ENCODE measurements at regions not wholly inside any gene's neighbourhood (a gene's known extent, or its start where the extent isn't known, plus 50 kb on each side); places are given as distances from the start of the nearest gene placed in this dataset.

DNA sequence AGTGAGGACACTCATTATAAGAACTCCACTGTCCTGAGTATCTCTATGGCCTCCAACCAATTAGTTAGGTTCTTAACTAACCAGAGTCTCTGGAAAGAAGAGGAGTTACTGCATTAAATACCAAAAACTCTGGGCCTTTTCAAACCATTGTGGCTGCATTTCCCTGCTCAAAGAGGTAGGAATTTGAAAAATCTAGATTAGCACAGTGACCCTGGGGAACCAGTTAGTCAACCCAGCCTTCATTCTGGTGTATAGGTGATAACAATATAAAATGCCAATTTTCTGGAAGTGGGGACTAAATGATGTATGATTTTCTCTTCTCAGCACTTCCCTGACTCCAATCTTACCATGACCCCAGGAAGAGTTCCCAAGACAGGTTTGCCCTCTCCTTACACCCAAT is 287.8 kb upstream of the SETBP1 start:
- Mint-ChIP-seq H3K9me3 (no peaks in the 10 kb centered on the region), H3K27ac (no peak overlapping the region), H3K4me1 (ENCODE audit: low read depth) (no peaks in the 10 kb centered on the region), H3K4me3 (ENCODE audit: low read depth) (no peak overlapping the region), H3K27me3 (ENCODE audit: low read depth) (no peaks in the 10 kb centered on the region), H3K36me3 (ENCODE audit: low read depth) (no peaks in the 10 kb centered on the region)
- no peak for DNase-seq (ENCODE audit: low spot score)
- intact Hi-C loops (cut with micrococcal nuclease): no loop called here

DNA sequence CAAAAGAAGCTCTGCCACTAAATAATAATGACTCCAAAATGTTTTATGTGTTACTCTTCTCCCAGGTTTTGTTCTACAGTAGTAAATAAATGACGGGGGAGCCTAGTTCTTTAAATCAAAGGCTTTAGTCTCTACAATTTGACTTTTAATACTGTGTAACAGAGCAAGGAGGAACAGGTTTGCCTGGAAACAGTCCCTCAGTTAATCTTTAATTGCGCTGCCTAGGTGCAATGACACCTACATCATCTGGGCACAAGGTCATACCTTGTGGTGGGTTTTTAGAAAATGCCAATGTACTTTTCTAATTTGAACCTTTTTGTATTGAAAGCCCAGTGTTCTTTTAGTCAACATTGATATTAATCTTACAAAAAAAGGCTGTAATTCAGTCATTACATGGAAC is 287.3 kb upstream of the SETBP1 start:
- Mint-ChIP-seq H3K36me3 (ENCODE audit: low read depth) (no peaks in the 10 kb centered on the region), H3K27me3 (ENCODE audit: low read depth) (no peaks in the 10 kb centered on the region), H3K27ac (no peak overlapping the region), H3K4me3 (ENCODE audit: low read depth) (no peak overlapping the region), H3K9me3 (no peaks in the 10 kb centered on the region), H3K4me1 (ENCODE audit: low read depth) (no peaks in the 10 kb centered on the region)
- intact Hi-C loops (cut with micrococcal nuclease): no loop called here
- DNase-seq (ENCODE audit: low spot score): no peak

DNA sequence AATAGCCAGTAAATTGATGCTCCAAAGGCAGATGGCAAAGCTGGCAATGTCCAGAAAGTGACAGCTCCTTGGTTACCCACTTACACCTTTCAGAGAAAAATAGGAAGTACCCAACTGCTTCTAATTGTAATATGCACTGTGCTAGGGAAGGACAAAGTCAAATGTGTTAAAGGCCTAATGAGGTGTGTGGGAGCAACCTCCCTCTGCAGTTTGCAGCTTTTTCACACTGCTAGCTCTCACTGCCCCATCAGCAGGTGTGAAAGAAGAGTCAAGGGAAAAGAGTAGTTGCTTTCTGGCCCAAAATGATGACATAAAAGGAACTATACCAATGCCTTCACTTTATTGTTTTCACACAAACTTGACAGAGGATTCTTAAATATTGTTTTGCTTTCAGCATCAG is 284.1 kb upstream of the SETBP1 start:
- no peaks in the 10 kb centered on the region for H3K4me1 Mint-ChIP-seq (ENCODE audit: low read depth)
- no peaks in the 10 kb centered on the region for H3K9me3 Mint-ChIP-seq
- intact Hi-C loops (cut with micrococcal nuclease): no loop called here
- no peaks in the 10 kb centered on the region for H3K36me3 Mint-ChIP-seq (ENCODE audit: low read depth)
- no peaks in the 10 kb centered on the region for H3K27me3 Mint-ChIP-seq (ENCODE audit: low read depth)
- DNase-seq (ENCODE audit: low spot score): no peak
- no peak overlapping the region for H3K4me3 Mint-ChIP-seq (ENCODE audit: low read depth)
- H3K27ac Mint-ChIP-seq: no peak overlapping the region

DNA sequence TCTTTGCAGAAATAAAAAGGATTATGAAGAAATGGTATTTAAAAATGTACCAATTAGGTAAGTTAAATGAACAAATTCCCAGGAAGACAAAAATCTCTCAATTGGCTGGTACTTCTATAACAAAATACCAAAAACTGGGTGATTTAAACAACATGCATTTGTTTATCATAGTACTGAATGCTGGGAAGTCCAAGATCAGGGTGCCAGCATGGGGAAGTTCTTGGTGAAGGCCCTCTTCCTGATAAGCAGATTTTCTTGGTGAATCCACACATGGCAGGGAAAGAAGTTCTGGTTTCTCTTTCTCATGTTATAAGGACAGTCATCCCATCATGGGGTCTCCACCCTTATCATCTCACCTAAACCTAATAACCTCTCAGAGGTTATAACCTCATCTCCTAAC is 271.6 kb upstream of the SETBP1 start:
- no peak overlapping the region for H3K4me3 Mint-ChIP-seq (ENCODE audit: low read depth)
- H3K36me3 Mint-ChIP-seq (ENCODE audit: low read depth): no peaks in the 10 kb centered on the region
- no peaks in the 10 kb centered on the region for H3K27me3 Mint-ChIP-seq (ENCODE audit: low read depth)
- no peak for DNase-seq (ENCODE audit: low spot score)
- no peaks in the 10 kb centered on the region for H3K9me3 Mint-ChIP-seq
- H3K27ac Mint-ChIP-seq: no peak overlapping the region
- H3K4me1 Mint-ChIP-seq (ENCODE audit: low read depth): no peaks in the 10 kb centered on the region
- intact Hi-C loops (cut with micrococcal nuclease): no loop called here

DNA sequence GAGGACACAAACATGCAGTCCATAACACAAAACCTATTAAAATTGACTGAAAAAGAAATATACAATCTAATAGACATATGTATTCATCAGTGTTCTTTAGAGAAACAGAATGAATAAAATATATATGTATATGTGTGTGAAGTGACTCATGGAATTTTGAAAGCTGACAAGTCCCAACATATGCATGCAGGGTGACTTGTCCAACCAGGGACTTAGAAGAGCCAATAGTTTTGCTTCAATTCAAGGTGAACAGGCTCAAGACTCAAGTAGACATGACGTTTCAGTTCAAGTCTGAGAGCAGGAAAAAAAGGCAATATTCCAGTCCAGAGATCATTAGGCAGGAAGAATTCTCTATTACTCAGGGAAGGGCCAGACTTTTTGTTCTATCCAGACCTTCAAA is 271.2 kb upstream of the SETBP1 start:
- H3K4me3 Mint-ChIP-seq (ENCODE audit: low read depth): no peak overlapping the region
- intact Hi-C loops (cut with micrococcal nuclease): no loop called here
- no peak overlapping the region for H3K27ac Mint-ChIP-seq
- H3K27me3 Mint-ChIP-seq (ENCODE audit: low read depth): no peaks in the 10 kb centered on the region
- no peaks in the 10 kb centered on the region for H3K9me3 Mint-ChIP-seq
- no peaks in the 10 kb centered on the region for H3K4me1 Mint-ChIP-seq (ENCODE audit: low read depth)
- no peaks in the 10 kb centered on the region for H3K36me3 Mint-ChIP-seq (ENCODE audit: low read depth)
- no peak for DNase-seq (ENCODE audit: low spot score)

DNA sequence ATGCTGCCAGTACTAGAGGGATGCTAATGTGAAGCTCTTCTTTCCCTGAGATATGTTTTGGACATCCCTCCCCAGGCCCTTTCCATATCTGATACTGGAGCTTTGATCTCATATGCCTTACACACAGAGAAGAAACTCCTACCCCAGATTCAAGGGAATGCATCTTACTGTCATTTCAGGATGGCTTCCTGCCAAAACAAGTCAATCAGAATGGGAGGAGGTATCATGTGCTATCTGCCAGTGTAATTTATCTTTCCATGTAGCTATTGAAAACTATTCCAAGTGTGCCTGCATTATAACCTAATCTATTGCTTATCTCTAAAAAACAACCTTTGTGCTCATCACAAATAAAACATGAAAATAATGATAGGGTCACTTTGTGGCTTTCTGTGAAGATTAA is 269.9 kb upstream of the SETBP1 start:
- Mint-ChIP-seq H3K9me3 (no peaks in the 10 kb centered on the region), H3K36me3 (ENCODE audit: low read depth) (no peaks in the 10 kb centered on the region), H3K27me3 (ENCODE audit: low read depth) (no peaks in the 10 kb centered on the region), H3K4me1 (ENCODE audit: low read depth) (no peaks in the 10 kb centered on the region), H3K27ac (no peak overlapping the region), H3K4me3 (ENCODE audit: low read depth) (no peak overlapping the region)
- no peak for DNase-seq (ENCODE audit: low spot score)
- intact Hi-C loops (cut with micrococcal nuclease): no loop called here

DNA sequence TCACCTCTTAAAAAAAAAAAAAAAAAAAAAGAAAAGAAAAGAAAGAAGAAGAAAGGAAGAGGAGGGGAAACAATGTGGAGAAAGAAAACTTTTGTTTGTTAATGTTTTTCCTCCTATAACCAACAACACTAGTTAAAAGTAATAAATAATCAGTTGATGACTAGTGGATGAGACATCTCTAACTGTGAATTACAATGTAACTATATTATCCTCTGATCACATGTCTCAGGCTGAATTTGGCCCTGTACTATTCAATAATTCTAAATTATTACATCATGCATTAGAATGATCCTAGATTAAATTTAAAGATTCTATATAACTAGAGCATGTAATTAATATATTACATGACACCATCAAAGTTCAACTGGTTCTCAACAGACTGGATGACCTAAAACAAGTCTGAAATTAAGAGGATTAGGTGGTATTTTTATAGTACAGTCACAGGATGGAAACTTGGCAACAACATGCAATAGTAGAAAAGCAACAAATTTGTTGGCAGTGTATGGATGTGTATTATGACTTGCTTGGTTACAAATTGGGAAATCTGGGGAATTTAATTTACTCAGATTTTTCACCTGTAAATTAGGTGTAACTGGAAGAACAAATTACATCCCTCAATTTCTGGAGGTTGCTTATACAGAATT is 269.3 kb upstream of the SETBP1 start:
- intact Hi-C loops (cut with micrococcal nuclease): no loop called here
- no peaks in the 10 kb centered on the region for H3K27me3 Mint-ChIP-seq (ENCODE audit: low read depth)
- H3K4me1 Mint-ChIP-seq (ENCODE audit: low read depth): no peaks in the 10 kb centered on the region
- H3K4me3 Mint-ChIP-seq (ENCODE audit: low read depth): no peak overlapping the region
- H3K36me3 Mint-ChIP-seq (ENCODE audit: low read depth): no peaks in the 10 kb centered on the region
- no peaks in the 10 kb centered on the region for H3K9me3 Mint-ChIP-seq
- no peak for DNase-seq (ENCODE audit: low spot score)
- no peak overlapping the region for H3K27ac Mint-ChIP-seq

DNA sequence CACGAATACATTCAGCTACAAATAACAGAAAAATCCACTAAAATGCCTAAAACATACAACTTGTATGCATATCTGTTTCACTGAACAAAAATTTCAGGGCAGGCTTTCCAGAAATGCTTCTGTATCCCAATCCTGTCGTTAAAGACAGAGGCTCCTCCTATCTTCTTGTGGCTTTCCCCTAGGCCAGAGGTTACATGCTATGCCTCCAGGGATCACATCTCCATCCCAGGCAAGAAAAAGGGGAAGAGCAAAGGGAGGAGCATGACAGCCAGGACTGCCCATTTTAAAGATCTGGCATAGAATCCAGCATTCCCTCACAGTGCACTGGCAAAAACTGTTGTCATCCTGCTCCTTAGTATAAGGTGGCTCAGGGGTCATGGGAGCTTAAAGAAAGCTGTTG is 268.7 kb upstream of the SETBP1 start:
- Mint-ChIP-seq H3K9me3 (no peaks in the 10 kb centered on the region), H3K36me3 (ENCODE audit: low read depth) (no peaks in the 10 kb centered on the region), H3K27ac (no peak overlapping the region), H3K4me3 (ENCODE audit: low read depth) (no peak overlapping the region), H3K27me3 (ENCODE audit: low read depth) (no peaks in the 10 kb centered on the region), H3K4me1 (ENCODE audit: low read depth) (no peaks in the 10 kb centered on the region)
- DNase-seq (ENCODE audit: low spot score): no peak
- intact Hi-C loops (cut with micrococcal nuclease): no loop called here

DNA sequence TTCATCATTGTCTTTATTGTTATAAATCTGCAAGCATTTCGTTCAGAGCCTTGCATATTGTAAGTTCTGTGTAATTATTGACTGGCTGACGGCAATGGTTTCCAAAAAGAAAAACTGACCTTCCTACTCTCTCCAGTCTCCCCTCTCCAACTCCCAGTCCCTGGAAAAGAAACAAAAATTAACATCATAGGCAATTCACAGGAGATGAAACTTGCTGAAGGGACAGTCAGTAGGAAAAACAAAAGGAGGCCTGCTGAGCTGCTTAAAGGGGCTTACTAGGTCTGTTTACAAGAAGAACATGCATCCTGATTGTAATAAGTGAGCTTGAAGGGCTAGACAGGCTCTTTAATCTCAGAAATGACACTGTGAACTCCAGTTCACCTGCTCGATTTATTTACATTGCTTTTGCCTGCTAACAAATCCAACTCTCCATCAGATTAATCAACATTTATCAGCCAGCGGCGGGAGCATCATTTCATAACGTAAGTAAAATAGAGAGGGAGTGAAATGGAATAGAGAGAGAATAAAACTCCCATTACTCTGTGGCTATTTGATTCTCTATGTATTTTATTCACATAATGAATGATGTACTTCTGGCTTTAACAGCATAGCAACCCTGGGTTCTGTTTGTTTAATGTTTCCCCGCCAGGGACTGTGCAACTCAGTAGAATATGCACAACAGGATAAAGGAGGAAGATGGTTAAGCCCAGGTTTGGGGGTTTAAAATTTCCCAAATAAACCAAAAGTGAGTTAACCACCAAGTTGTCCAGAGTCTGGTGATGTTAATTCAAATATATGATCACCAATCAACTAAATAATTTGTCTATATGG is 256.7 kb upstream of the SETBP1 start:
- Mint-ChIP-seq H3K4me1 (ENCODE audit: low read depth) (no peaks in the 10 kb centered on the region), H3K27ac (no peak overlapping the region), H3K4me3 (ENCODE audit: low read depth) (no peak overlapping the region), H3K27me3 (ENCODE audit: low read depth) (no peaks in the 10 kb centered on the region), H3K36me3 (ENCODE audit: low read depth) (no peaks in the 10 kb centered on the region), H3K9me3 (peaks cover 12% of the 10 kb centered on the region)
- no peak for DNase-seq (ENCODE audit: low spot score)
- intact Hi-C loops (cut with micrococcal nuclease): no loop called here

DNA sequence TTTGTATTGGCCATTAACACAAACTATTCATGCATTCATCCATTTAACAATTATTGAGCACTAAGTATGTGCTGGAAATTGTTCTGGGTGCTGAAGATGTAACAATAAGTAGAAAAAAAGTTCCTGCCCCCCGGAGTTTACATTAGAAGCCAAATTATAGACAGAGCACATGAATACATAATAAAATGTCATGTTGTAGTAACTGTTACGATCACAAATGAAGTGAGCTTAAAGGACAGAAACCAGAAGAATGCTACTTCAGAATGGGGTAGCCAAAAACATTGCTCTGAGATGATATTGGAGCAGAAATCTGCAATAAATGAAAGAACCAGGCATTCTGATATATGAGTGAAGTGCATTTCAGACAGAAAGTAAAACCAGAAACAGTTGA is 256.0 kb upstream of the SETBP1 start:
- Mint-ChIP-seq H3K27ac (no peak overlapping the region), H3K27me3 (ENCODE audit: low read depth) (no peaks in the 10 kb centered on the region), H3K36me3 (ENCODE audit: low read depth) (no peaks in the 10 kb centered on the region), H3K4me3 (ENCODE audit: low read depth) (no peak overlapping the region), H3K9me3 (peaks cover 7% of the 10 kb centered on the region), H3K4me1 (ENCODE audit: low read depth) (no peaks in the 10 kb centered on the region)
- intact Hi-C loops (cut with micrococcal nuclease): no loop called here
- no peak for DNase-seq (ENCODE audit: low spot score)

DNA sequence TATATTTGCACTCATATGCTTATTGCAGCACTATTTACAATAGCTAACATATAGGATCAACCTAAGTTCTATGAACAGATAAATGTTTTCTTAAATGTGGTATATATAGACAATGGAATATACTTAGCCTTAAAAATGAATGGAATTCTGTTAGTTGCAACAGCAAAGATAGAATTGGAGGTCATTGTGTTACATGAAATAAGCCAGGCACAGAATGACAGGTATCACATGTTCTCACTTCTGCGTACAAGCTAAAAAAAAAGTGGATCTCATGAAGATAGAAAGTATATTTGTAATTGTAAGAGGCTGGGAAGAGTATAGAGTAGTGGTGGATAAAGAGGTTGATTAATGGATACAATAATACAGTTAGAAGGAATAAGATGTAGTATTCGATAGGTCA is 255.5 kb upstream of the SETBP1 start:
- no peaks in the 10 kb centered on the region for H3K27me3 Mint-ChIP-seq (ENCODE audit: low read depth)
- peaks cover 7% of the 10 kb centered on the region for H3K9me3 Mint-ChIP-seq
- intact Hi-C loops (cut with micrococcal nuclease): no loop called here
- H3K36me3 Mint-ChIP-seq (ENCODE audit: low read depth): no peaks in the 10 kb centered on the region
- no peak for DNase-seq (ENCODE audit: low spot score)
- H3K4me1 Mint-ChIP-seq (ENCODE audit: low read depth): no peaks in the 10 kb centered on the region
- no peak overlapping the region for H3K27ac Mint-ChIP-seq
- H3K4me3 Mint-ChIP-seq (ENCODE audit: low read depth): no peak overlapping the region

DNA sequence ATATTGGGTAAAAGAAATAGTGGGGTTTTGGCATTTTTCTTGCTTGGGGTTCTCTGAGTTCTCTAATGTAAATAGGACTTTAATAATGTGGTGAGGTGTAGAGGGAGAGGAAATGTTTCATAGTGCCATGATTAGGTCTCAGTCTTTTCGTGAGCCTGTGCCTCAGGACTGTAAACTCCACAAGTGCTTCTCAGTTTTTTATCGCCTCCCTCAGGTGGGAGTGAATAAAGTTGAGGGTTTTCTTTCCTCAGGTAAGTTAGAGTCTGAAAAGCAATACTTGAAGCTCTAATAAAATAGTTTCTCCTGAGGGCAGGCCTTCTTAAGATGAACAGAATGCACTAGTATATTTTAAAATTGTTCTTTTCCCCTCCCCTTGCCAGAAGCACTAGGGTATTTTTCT is 243.1 kb upstream of the SETBP1 start:
- H3K9me3 Mint-ChIP-seq: peaks cover 9% of the 10 kb centered on the region
- no peaks in the 10 kb centered on the region for H3K36me3 Mint-ChIP-seq (ENCODE audit: low read depth)
- DNase-seq (ENCODE audit: low spot score): no peak
- H3K4me3 Mint-ChIP-seq (ENCODE audit: low read depth): no peak overlapping the region
- no peak overlapping the region for H3K27ac Mint-ChIP-seq
- intact Hi-C loops (cut with micrococcal nuclease): no loop called here
- H3K27me3 Mint-ChIP-seq (ENCODE audit: low read depth): no peaks in the 10 kb centered on the region
- no peaks in the 10 kb centered on the region for H3K4me1 Mint-ChIP-seq (ENCODE audit: low read depth)

DNA sequence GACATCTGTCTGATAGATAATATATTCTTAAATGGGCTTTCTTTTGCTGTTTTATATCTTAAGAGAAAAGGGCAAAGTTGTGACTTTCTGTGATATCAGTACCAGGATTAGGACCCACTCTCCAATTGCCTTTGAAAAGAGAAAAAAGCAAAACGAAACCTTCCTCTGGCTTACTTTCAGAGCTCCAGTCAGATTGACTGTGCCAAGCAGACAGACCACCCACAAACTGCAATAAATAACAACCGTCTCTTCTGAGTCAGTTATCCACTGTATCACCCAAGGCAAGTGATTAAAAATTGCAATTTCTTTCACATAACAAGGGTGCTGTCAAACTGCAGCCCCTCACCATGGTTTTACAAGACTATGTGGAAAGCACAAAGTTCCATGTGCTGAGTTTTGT is 230.5 kb upstream of the SETBP1 start:
- H3K36me3 Mint-ChIP-seq (ENCODE audit: low read depth): no peaks in the 10 kb centered on the region
- intact Hi-C loops (cut with micrococcal nuclease): no loop called here
- H3K27ac Mint-ChIP-seq: no peak overlapping the region
- H3K4me3 Mint-ChIP-seq (ENCODE audit: low read depth): no peak overlapping the region
- H3K4me1 Mint-ChIP-seq (ENCODE audit: low read depth): no peaks in the 10 kb centered on the region
- no peaks in the 10 kb centered on the region for H3K27me3 Mint-ChIP-seq (ENCODE audit: low read depth)
- H3K9me3 Mint-ChIP-seq: no peaks in the 10 kb centered on the region
- no peak for DNase-seq (ENCODE audit: low spot score)
